CD4-positive, alpha-beta memory T cell (primary cell): ENCODE measurements at regions not wholly inside any gene's neighbourhood (a gene's known extent, or its start where the extent isn't known, plus 50 kb on each side); places are given as distances from the start of the nearest gene placed in this dataset.

ENCODE experiments used
- CTCF ChIA-PET: fragments of 350-600 bp; sonication (Branson Sonifier 250); formaldehyde crosslinking; loops from one replicate; lab custom pipeline; 2021; ENCODE audit warnings: inconsistent platforms; ENCODE audit not compliant: partially characterized antibody; lab: Charles Lee
- POLR2A ChIA-PET: fragments of 350-600 bp; sonication (Branson Sonifier 250); formaldehyde crosslinking; loops from one replicate; lab custom pipeline; 2021; ENCODE audit not compliant: partially characterized antibody; lab: Charles Lee
- DNase-seq, 5 donors: peaks; one replicate each; pipeline versions ENCODE4 v3.0.0 to v3.0.0-alpha.2; 2020 to 2022; ENCODE audit warnings: mixed read lengths in 1 of 5
- H3K27ac ChIP-seq: one replicate; pipeline ENCODE4 v1.7.0; 2013; ENCODE audit warnings: low read depth, low read length
- H3K27me3 ChIP-seq: 2 replicates; pipeline ENCODE4 v1.7.0; 2013; ENCODE audit warnings: mild to moderate bottlenecking, low read length, moderate library complexity; ENCODE audit not compliant: insufficient read depth
- H3K36me3 ChIP-seq: 2 replicates; pipeline ENCODE4 v1.7.0; 2013; ENCODE audit warnings: mild to moderate bottlenecking, low read length, moderate library complexity; ENCODE audit not compliant: insufficient read depth
- H3K4me1 ChIP-seq: 2 replicates; pipeline ENCODE4 v1.7.0; 2013; ENCODE audit warnings: mild to moderate bottlenecking, low read length, moderate library complexity; ENCODE audit not compliant: insufficient read depth
- H3K4me3 ChIP-seq, 2 donors: one replicate each; pipeline ENCODE4 v1.7.0; 2013; ENCODE audit warnings: low read length in 2 of 2, mild to moderate bottlenecking in 1 of 2
- H3K9me3 ChIP-seq, 2 donors: one replicate each; pipeline ENCODE4 v1.7.0; 2013; ENCODE audit warnings: low read length in 2 of 2, control low read depth in 1 of 2; ENCODE audit not compliant: control insufficient read depth in 1 of 2
- H3K27ac Mint-ChIP-seq, 7 donors: one replicate each; pipeline ENCODE4 v1.8.0; 2020 to 2021; ENCODE audit warnings: mixed read lengths in 7 of 7, mild to moderate bottlenecking in 6 of 7, inconsistent platforms in 3 of 7, moderate library complexity in 3 of 7
- H3K27me3 Mint-ChIP-seq, 2 donors: one replicate each; pipeline ENCODE4 v1.8.0; 2020 to 2021; ENCODE audit warnings: mixed read lengths in 2 of 2
- H3K36me3 Mint-ChIP-seq, 2 donors: one replicate each; pipeline ENCODE4 v1.8.0; 2020 to 2021; ENCODE audit warnings: mixed read lengths in 2 of 2, inconsistent platforms in 1 of 2, mild to moderate bottlenecking in 1 of 2
- H3K4me1 Mint-ChIP-seq, 4 donors: one replicate each; pipeline ENCODE4 v1.8.0; 2020 to 2021; ENCODE audit warnings: mixed read lengths in 4 of 4, mild to moderate bottlenecking in 1 of 4
- H3K4me3 Mint-ChIP-seq, 8 donors: one replicate each; pipeline ENCODE4 v1.8.0; 2020 to 2021; ENCODE audit warnings: mixed read lengths in 8 of 8, mild to moderate bottlenecking in 7 of 8, moderate library complexity in 6 of 8, inconsistent platforms in 3 of 8
- H3K9me3 Mint-ChIP-seq, 8 donors: one replicate each; pipeline ENCODE4 v1.8.0; 2020 to 2021; ENCODE audit warnings: mixed read lengths in 8 of 8, mild to moderate bottlenecking in 5 of 8, inconsistent platforms in 3 of 8, moderate library complexity in 1 of 8
- intact Hi-C: fragments of 100-400 bp; cut with micrococcal nuclease; formaldehyde crosslinking; loops from one replicate; pipeline ENCODE4 v1.15.1; 2023

DNA sequence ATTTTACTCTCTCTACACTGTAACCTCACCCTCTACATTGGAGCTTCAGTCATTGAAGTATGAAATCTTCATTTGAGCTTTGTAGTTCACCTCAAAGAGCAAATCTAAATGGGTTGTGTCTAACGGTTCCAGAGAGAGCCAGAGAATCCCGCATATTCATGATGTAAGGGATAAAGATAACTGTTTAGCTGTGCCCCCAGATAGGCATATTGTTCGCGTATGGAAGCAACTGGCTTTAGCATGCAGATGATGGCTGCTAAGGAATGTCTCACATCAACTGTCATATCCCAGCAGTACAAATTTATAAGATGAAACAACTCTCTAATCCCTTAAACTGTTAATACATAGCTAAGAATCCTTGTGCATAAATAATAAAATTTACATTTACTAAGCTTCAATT lies 412.7 kb upstream of the ROBO2 start:
- no peak for DNase-seq
- H3K27me3 ChIP-seq, result no peaks in the 10 kb centered on the region
- H3K9me3 ChIP-seq, result no peaks in the 10 kb centered on the region
- H3K27ac ChIP-seq, result no peak overlapping the region
- Mint-ChIP-seq H3K9me3 (peaks cover 5 to 25% (median 14%) of the 10 kb centered on the region in 8 donors), H3K27me3 (no peaks in the 10 kb centered on the region), H3K4me1 (no peaks in the 10 kb centered on the region), H3K27ac (no peak overlapping the region), H3K36me3 (no peaks in the 10 kb centered on the region), H3K4me3 (no peak overlapping the region)
- no peaks in the 10 kb centered on the region for H3K4me1 ChIP-seq
- intact Hi-C loops, result no loop called here
- no peak overlapping the region for H3K4me3 ChIP-seq
- H3K36me3 ChIP-seq, result no peaks in the 10 kb centered on the region
- POLR2A ChIA-PET, result no interaction called here
- CTCF ChIA-PET, result no interaction called here

GRCh38 chr3:76631251-76631650 lies 408.6 kb upstream of the ROBO2 start:
- POLR2A ChIA-PET, result no interaction called here
- CTCF ChIA-PET, result no interaction called here
- no peaks in the 10 kb centered on the region for H3K27me3 ChIP-seq
- no peak overlapping the region for H3K4me3 ChIP-seq
- intact Hi-C loops, result no loop called here
- peaks cover 0 to 21% (median 6%) of the 10 kb centered on the region in 8 donors for H3K9me3 Mint-ChIP-seq
- DNase-seq, result no peak
- no peaks in the 10 kb centered on the region for H3K27me3 Mint-ChIP-seq
- H3K4me1 Mint-ChIP-seq, result no peaks in the 10 kb centered on the region
- no peaks in the 10 kb centered on the region for H3K36me3 Mint-ChIP-seq
- H3K4me3 Mint-ChIP-seq, result no peak overlapping the region
- no peaks in the 10 kb centered on the region for H3K4me1 ChIP-seq
- H3K36me3 ChIP-seq, result no peaks in the 10 kb centered on the region
- H3K9me3 ChIP-seq, result no peaks in the 10 kb centered on the region
- H3K27ac Mint-ChIP-seq, result no peak overlapping the region
- no peak overlapping the region for H3K27ac ChIP-seq

- Histone ChIP-seq H3K9me3 (no peaks in the 10 kb centered on the region), H3K27me3 (no peaks in the 10 kb centered on the region), H3K4me1 (no peaks in the 10 kb centered on the region), H3K36me3 (no peaks in the 10 kb centered on the region), H3K27ac (no peak overlapping the region), H3K4me3 (no peak overlapping the region)
- no peak for DNase-seq
- Mint-ChIP-seq H3K27me3 (no peaks in the 10 kb centered on the region), H3K36me3 (no peaks in the 10 kb centered on the region), H3K4me3 (no peak overlapping the region), H3K4me1 (no peaks in the 10 kb centered on the region), H3K27ac (no peak overlapping the region), H3K9me3 (peaks cover 0 to 17% (median 3%) of the 10 kb centered on the region in 8 donors)
- ChIA-PET POLR2A (no interaction called here), CTCF (no interaction called here)
- intact Hi-C loops, result no loop called here
Observed at GRCh38 chr3:76638006-76638405, 401.9 kb upstream of the ROBO2 start.

DNA sequence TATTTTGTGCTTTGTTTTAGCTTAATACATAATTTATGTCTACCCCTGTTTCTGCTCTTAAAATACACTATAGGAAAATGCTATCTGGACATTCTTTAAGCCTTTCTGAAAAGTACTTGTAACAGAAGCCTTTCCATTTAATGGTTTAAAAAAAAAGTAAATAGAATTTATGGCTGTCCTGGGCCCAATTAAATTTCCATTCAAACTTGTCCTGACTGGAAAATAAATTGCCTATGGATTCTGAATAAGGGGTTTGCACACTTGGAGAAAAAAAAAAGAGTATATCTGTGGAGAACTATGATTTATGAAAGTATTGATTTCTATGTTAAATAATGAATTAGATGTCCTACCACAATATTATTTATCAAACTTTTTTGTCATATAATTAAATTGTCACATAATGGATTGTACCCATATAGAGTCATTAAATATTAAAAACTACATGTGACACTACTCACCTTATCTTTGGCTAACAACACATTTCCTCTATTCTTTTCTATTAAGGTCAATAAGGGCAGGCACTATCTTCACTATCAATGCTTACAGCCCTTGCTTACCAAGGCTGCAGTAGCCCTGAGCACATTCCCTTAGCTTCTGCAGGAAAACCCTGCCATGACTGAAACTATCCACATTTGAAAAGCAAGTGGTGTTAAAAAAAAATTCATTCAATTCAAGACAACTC lies 396.1 kb upstream of the ROBO2 start:
- H3K27ac Mint-ChIP-seq, result no peak overlapping the region
- no peaks in the 10 kb centered on the region for H3K36me3 Mint-ChIP-seq
- Histone ChIP-seq H3K9me3 (no peaks in the 10 kb centered on the region), H3K27me3 (no peaks in the 10 kb centered on the region), H3K27ac (no peak overlapping the region), H3K36me3 (no peaks in the 10 kb centered on the region), H3K4me1 (no peaks in the 10 kb centered on the region), H3K4me3 (no peak overlapping the region)
- DNase-seq, result no peak
- CTCF ChIA-PET, result no interaction called here
- no peaks in the 10 kb centered on the region for H3K4me1 Mint-ChIP-seq
- no peak overlapping the region for H3K4me3 Mint-ChIP-seq
- intact Hi-C loops, result no loop called here
- peaks cover 0 to 22% (median 14%) of the 10 kb centered on the region in 8 donors for H3K9me3 Mint-ChIP-seq
- H3K27me3 Mint-ChIP-seq, result no peaks in the 10 kb centered on the region
- POLR2A ChIA-PET, result no interaction called here

GRCh38 chr3:76644305-76644675 lies 395.6 kb upstream of the ROBO2 start:
- Histone ChIP-seq H3K4me3 (no peak overlapping the region), H3K27ac (no peak overlapping the region), H3K4me1 (no peaks in the 10 kb centered on the region), H3K9me3 (no peaks in the 10 kb centered on the region), H3K27me3 (no peaks in the 10 kb centered on the region), H3K36me3 (no peaks in the 10 kb centered on the region)
- H3K4me1 Mint-ChIP-seq, result no peaks in the 10 kb centered on the region
- no peaks in the 10 kb centered on the region for H3K36me3 Mint-ChIP-seq
- CTCF ChIA-PET, result no interaction called here
- POLR2A ChIA-PET, result no interaction called here
- H3K4me3 Mint-ChIP-seq, result no peak overlapping the region
- no peak for DNase-seq
- intact Hi-C loops, result no loop called here
- no peaks in the 10 kb centered on the region for H3K27me3 Mint-ChIP-seq
- peaks cover 0 to 22% (median 14%) of the 10 kb centered on the region in 8 donors for H3K9me3 Mint-ChIP-seq
- H3K27ac Mint-ChIP-seq, result no peak overlapping the region

DNA sequence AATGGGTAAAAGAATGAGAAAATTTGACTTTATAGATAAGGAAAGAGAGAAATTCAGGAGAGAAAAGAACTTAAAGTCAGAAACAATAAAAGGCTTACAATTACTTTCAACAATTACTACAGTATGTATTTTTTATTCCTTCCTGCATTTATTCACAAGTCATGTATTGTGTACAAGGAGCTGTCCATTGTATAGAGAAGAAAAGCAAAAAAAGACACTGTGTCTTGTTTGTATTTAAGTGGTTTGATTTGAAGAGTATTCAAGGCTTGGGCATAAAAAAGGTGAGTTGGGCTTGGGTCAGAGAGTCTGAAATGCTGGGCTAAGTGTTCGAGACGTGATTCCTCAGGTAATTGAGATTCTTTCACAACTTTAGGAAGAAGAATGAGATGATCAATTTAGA lies 394.2 kb upstream of the ROBO2 start:
- POLR2A ChIA-PET, result no interaction called here
- H3K27me3 Mint-ChIP-seq, result no peaks in the 10 kb centered on the region
- CTCF ChIA-PET, result no interaction called here

GRCh38 chr3:76646921-76647562 lies 392.9 kb upstream of the ROBO2 start:
- Histone ChIP-seq H3K9me3 (no peaks in the 10 kb centered on the region), H3K27ac (no peak overlapping the region), H3K4me1 (no peaks in the 10 kb centered on the region), H3K4me3 (no peak overlapping the region), H3K27me3 (no peaks in the 10 kb centered on the region), H3K36me3 (no peaks in the 10 kb centered on the region)
- Mint-ChIP-seq H3K36me3 (no peaks in the 10 kb centered on the region), H3K27me3 (no peaks in the 10 kb centered on the region), H3K27ac (peak overlapping the region in 1 of 7 donors; percentile 8), H3K4me1 (no peaks in the 10 kb centered on the region), H3K4me3 (no peak overlapping the region), H3K9me3 (peaks cover 0 to 19% (median 13%) of the 10 kb centered on the region in 8 donors)
- POLR2A ChIA-PET, result no interaction called here
- intact Hi-C loops, result no loop called here
- DNase-seq, result no peak
- CTCF ChIA-PET, result no interaction called here

More for the DNA sequence above, 394.2 kb upstream of the ROBO2 start:
- Mint-ChIP-seq H3K4me3 (no peak overlapping the region), H3K27ac (no peak overlapping the region), H3K36me3 (no peaks in the 10 kb centered on the region), H3K9me3 (peaks cover 0 to 19% (median 13%) of the 10 kb centered on the region in 8 donors), H3K4me1 (no peaks in the 10 kb centered on the region)
- H3K27me3 ChIP-seq, result no peaks in the 10 kb centered on the region
- no peak overlapping the region for H3K4me3 ChIP-seq
- H3K27ac ChIP-seq, result no peak overlapping the region
- intact Hi-C loops, result no loop called here
- H3K4me1 ChIP-seq, result no peaks in the 10 kb centered on the region
- no peak for DNase-seq
- no peaks in the 10 kb centered on the region for H3K36me3 ChIP-seq
- no peaks in the 10 kb centered on the region for H3K9me3 ChIP-seq
